GM12878 (cell line): ENCODE measurements at regions not wholly inside any gene's neighbourhood (a gene's known extent, or its start where the extent isn't known, plus 50 kb on each side); places are given as distances from the start of the nearest gene placed in this dataset.

ENCODE experiments used
- CBX5 ChIP-seq: sonication (generic); IDR thresholded peaks from 2 replicates; pipeline ENCODE4 v1.6.1; 2016; ENCODE audit warnings: low read depth, moderate library complexity, mild to moderate bottlenecking, inconsistent platforms
- IRF4 ChIP-seq: IDR thresholded peaks from 2 replicates; pipeline ENCODE4 v1.6.1; 2011; ENCODE audit warnings: low read depth, low read length
- RBBP5 ChIP-seq: fragments of 200-600 bp; sonication (generic); conservative IDR thresholded peaks from 2 replicates; pipeline ENCODE4 v1.6.1; 2016
- RFX5 ChIP-seq: IDR thresholded peaks from 2 replicates; pipeline ENCODE4 v1.6.1; 2011; ENCODE audit warnings: low read depth, low read length, improper control_type of control experiment
- SMAD5 ChIP-seq: IDR thresholded peaks from 2 replicates; pipeline ENCODE4 v1.6.1; 2016; ENCODE audit warnings: antibody characterized with exemption, low read depth
- TARDBP ChIP-seq: IDR thresholded peaks from 2 replicates; pipeline ENCODE4 v1.6.1; 2016; ENCODE audit warnings: borderline replicate concordance
- USF2 ChIP-seq: IDR thresholded peaks from 2 replicates; pipeline ENCODE4 v1.6.1; 2011; ENCODE audit warnings: low read depth, low read length, improper control_type of control experiment, borderline replicate concordance
- ZBTB4 ChIP-seq: fragments of 450-650 bp; formaldehyde crosslinking; IDR thresholded peaks from 2 replicates; pipeline ENCODE4 v1.4.0; 2022; ENCODE audit warnings: mild to moderate bottlenecking, moderate library complexity
- ZZZ3 ChIP-seq: IDR thresholded peaks from 2 replicates; pipeline ENCODE4 v1.6.1; 2011; ENCODE audit warnings: low read depth; ENCODE audit not compliant: control insufficient read depth, insufficient read length
- TF ChIP-seq, protein P1 (sequence below): fragments of 450-650 bp; IDR thresholded peaks from 2 replicates; pipeline ENCODE4 v1.6.1; 2017; ENCODE audit warnings: borderline replicate concordance
- TF ChIP-seq, protein P2 (sequence below): fragments of 450-650 bp; IDR thresholded peaks from 2 replicates; pipeline ENCODE4 v1.6.1; 2017; ENCODE audit warnings: mild to moderate bottlenecking, moderate library complexity
- TF ChIP-seq, protein P3 (sequence below): IDR thresholded peaks from 2 replicates; pipeline ENCODE4 v1.6.1; 2012; ENCODE audit warnings: improper control_type of control experiment, low read depth, low read length; ENCODE audit not compliant: insufficient replicate concordance

- TF ChIP-seq CBX5 (peak; percentile 81; the same call in 1 of the 2 replicates), SMAD5 (no peak), IRF4 (peak; percentile 93), RBBP5 (no peak), TARDBP (no peak), ZZZ3 (no peak), ZBTB4 (CRISPR knock-in tag) (no peak), USF2 (no peak), RFX5 (no peak)
- TF ChIP-seq, protein P1, sequence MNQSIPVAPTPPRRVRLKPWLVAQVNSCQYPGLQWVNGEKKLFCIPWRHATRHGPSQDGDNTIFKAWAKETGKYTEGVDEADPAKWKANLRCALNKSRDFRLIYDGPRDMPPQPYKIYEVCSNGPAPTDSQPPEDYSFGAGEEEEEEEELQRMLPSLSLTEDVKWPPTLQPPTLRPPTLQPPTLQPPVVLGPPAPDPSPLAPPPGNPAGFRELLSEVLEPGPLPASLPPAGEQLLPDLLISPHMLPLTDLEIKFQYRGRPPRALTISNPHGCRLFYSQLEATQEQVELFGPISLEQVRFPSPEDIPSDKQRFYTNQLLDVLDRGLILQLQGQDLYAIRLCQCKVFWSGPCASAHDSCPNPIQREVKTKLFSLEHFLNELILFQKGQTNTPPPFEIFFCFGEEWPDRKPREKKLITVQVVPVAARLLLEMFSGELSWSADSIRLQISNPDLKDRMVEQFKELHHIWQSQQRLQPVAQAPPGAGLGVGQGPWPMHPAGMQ, result no peak
- TF ChIP-seq, protein P2, sequence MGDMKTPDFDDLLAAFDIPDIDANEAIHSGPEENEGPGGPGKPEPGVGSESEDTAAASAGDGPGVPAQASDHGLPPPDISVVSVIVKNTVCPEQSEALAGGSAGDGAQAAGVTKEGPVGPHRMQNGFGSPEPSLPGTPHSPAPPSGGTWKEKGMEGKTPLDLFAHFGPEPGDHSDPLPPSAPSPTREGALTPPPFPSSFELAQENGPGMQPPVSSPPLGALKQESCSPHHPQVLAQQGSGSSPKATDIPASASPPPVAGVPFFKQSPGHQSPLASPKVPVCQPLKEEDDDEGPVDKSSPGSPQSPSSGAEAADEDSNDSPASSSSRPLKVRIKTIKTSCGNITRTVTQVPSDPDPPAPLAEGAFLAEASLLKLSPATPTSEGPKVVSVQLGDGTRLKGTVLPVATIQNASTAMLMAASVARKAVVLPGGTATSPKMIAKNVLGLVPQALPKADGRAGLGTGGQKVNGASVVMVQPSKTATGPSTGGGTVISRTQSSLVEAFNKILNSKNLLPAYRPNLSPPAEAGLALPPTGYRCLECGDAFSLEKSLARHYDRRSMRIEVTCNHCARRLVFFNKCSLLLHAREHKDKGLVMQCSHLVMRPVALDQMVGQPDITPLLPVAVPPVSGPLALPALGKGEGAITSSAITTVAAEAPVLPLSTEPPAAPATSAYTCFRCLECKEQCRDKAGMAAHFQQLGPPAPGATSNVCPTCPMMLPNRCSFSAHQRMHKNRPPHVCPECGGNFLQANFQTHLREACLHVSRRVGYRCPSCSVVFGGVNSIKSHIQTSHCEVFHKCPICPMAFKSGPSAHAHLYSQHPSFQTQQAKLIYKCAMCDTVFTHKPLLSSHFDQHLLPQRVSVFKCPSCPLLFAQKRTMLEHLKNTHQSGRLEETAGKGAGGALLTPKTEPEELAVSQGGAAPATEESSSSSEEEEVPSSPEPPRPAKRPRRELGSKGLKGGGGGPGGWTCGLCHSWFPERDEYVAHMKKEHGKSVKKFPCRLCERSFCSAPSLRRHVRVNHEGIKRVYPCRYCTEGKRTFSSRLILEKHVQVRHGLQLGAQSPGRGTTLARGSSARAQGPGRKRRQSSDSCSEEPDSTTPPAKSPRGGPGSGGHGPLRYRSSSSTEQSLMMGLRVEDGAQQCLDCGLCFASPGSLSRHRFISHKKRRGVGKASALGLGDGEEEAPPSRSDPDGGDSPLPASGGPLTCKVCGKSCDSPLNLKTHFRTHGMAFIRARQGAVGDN, result no peak
- TF ChIP-seq, protein P3, sequence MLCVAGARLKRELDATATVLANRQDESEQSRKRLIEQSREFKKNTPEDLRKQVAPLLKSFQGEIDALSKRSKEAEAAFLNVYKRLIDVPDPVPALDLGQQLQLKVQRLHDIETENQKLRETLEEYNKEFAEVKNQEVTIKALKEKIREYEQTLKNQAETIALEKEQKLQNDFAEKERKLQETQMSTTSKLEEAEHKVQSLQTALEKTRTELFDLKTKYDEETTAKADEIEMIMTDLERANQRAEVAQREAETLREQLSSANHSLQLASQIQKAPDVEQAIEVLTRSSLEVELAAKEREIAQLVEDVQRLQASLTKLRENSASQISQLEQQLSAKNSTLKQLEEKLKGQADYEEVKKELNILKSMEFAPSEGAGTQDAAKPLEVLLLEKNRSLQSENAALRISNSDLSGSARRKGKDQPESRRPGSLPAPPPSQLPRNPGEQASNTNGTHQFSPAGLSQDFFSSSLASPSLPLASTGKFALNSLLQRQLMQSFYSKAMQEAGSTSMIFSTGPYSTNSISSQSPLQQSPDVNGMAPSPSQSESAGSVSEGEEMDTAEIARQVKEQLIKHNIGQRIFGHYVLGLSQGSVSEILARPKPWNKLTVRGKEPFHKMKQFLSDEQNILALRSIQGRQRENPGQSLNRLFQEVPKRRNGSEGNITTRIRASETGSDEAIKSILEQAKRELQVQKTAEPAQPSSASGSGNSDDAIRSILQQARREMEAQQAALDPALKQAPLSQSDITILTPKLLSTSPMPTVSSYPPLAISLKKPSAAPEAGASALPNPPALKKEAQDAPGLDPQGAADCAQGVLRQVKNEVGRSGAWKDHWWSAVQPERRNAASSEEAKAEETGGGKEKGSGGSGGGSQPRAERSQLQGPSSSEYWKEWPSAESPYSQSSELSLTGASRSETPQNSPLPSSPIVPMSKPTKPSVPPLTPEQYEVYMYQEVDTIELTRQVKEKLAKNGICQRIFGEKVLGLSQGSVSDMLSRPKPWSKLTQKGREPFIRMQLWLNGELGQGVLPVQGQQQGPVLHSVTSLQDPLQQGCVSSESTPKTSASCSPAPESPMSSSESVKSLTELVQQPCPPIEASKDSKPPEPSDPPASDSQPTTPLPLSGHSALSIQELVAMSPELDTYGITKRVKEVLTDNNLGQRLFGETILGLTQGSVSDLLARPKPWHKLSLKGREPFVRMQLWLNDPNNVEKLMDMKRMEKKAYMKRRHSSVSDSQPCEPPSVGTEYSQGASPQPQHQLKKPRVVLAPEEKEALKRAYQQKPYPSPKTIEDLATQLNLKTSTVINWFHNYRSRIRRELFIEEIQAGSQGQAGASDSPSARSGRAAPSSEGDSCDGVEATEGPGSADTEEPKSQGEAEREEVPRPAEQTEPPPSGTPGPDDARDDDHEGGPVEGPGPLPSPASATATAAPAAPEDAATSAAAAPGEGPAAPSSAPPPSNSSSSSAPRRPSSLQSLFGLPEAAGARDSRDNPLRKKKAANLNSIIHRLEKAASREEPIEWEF, result no peak
Measured at GRCh38 chr4:83178029-83178428, 63.5 kb upstream of the PLAC8 start (continued).
